GM12864 (cell line): ENCODE measurements at regions not wholly inside any gene's neighbourhood (a gene's known extent, or its start where the extent isn't known, plus 50 kb on each side); places are given as distances from the start of the nearest gene placed in this dataset.

Experiments
- DNase-seq: peaks from one replicate; pipeline ENCODE4 v3.0.0-alpha.2; 2011; ENCODE audit warnings: low read depth
- H3K4me3 ChIP-seq: 2 replicates; pipeline ENCODE4 v1.5.1; 2011; ENCODE audit warnings: mild to moderate bottlenecking, low read depth, low read length, control low read depth
- CTCF ChIP-seq: IDR thresholded peaks from 2 replicates; pipeline ENCODE4 v1.5.1; 2011; ENCODE audit warnings: low read depth, mild to moderate bottlenecking, moderate library complexity, low read length, control low read depth, inconsistent platforms; ENCODE audit errors: missing control alignments

DNA sequence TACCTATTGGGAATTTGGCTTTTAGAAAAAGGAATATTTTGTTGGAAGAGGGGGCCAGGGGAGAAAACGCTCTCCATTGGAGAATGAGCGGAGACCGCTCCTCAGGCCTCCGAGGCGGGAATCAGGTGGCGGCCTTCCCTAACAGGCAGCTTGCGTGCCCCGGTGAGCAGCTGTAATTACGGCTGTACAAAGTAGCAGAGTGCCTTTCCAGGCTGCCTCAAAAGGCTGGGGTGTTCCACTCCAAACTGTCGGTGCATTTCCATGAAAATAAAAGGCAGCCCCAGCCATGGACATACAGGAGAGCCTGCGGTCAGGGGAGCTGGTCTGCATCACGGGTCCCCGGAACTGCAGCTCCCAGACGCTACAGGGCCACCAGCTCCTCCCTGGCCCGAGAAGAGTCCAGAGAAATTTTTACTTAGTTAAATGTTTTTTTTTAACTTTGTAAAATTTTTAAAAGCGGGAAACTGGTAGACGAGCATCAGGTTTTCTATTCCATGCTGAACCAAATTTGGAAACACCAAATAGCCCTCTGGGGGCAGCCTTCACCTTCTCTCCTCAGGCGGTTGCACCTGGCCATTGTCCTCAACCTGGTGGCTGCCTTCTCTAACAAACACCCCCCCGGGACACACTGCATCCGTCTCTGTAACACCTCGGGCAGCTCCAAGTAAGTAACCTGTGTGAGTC is 209.3 kb upstream of the SALL3 start:
- no peak for DNase-seq
- no peak for TF ChIP-seq CTCF
- no peak overlapping the region for H3K4me3 ChIP-seq

DNA sequence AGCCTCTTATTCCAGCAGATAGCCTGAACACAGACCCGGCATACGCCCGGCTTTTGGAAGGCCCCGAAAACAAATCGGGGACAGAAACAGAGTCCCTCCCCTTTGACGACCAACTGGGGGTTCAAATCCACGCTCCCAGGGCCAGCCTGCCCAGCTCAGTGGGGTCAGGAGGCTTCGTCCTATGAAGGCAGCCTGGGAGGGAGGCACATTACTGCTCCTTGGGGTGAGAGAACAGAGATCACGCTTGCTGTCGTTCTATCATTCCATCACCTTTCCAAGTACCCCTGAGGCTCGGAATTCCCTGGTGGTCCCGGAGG is 208.8 kb upstream of the SALL3 start:
- no peak overlapping the region for H3K4me3 ChIP-seq
- no peak for DNase-seq
- TF ChIP-seq CTCF, result no peak

DNA sequence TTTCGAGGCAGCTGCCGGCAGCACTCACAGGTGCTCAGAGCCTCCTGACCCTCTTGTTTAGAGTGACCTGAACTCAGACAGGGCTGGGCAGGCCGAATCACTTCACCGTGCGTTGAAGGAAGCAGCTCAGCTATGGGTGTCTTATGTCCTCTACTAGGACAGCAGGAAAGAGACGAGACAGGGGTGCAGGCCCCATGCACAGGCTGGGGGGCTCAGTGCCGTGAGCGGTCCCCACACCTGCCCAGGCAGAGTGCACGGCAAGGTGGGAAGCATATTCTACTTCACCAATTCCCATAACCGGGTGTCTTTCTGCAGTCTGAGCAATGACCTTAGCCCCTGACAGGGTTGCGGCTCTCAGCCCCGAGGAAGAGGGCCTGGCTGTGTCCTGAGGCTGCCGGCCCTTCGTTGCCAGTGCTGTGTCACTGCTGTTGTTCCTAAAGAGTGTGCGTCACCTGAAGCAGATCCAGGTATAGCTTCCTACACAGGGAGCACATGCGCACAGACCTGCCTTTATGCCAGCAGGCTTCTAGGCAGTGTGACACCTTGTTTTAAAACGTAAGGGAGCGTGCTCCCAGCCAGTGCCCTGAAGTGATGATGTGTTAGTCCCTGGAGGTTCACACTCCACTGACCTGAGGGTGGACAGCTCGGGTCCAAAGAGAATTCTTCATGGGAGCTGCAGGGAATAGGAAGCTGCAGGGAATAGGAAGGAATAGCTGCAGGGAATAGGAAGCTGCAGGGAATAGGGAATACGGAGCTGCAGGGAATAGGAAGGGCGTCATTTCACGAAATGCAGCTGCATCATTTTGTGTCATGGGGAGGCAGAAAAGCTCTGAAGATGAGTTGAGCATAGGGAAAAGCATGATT is 207.9 kb upstream of the SALL3 start:
- TF ChIP-seq CTCF, result no peak
- no peak for DNase-seq
- H3K4me3 ChIP-seq, result no peak overlapping the region

DNA sequence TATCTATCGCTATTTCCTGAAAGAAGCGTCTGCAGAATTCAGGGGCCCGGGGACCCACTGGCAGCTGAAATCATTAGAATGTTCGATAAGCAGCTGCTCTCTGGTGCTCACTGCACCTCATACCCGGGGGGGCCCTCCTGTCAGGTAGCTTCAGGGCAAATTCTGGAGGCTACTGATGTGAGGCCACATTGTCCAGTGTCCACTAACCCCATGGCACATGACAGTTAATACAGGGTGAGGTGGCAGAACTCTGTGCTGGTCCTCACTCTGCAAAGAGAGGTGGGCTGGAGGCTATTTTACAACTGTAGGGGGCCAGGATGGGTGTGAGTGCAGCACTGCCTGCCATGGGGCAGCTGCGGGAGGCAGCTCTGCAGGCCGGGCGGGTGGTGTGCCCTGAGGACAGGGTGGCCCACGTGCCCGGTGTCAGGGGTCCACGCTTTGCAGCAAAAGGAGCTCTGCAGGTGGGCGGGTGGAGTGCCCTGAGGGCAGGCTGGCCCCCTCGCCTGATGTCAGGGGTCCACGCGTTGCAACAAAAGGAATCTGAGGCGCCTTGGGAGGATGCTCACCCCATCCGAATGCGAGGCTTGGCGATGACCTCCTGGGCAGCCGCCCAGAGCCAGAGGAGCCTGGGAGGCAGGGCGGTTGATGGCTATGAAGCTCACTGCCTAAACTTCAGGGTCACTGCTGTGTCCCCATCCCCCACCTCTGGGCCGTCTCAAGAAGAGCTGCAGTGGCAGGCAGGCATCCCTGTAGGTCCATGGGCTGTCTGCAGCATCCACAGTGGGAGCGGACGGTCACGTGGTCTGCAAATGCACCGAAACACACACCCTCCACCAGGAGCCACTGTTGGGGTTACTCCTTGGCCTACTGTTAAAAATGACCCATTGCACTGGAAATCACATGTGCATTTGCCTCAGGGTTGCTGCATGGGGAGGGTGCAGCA is 207.0 kb upstream of the SALL3 start:
- DNase-seq, result no peak
- no peak overlapping the region for H3K4me3 ChIP-seq
- TF ChIP-seq CTCF, result no peak

DNA sequence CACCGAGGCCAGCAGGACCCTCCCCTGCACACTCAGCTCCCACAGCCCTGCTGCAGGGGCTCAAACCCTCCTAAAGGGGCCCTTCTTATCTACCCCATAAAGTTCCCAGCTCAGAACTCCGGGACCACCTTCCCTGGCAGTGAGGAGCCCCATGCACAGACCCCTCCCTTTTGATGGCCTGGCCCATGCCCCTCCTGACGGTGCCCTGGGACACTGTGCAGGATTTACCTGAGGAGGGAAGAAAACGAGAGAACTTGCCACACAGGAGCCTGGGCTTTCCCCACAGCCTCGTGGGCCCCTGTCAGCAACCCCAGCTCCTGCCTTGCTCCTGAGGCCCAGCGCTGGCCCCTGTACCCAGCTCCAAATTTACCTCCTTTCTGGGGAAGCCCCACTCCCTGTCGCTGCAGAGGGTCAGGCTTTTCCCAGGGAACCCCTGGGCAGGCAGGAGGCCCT is 206.3 kb upstream of the SALL3 start:
- DNase-seq, result no peak
- no peak overlapping the region for H3K4me3 ChIP-seq
- no peak for TF ChIP-seq CTCF

GRCh38 chr18:78773819-78774218 is 205.8 kb upstream of the SALL3 start:
- no peak for TF ChIP-seq CTCF
- no peak for DNase-seq
- no peak overlapping the region for H3K4me3 ChIP-seq
